ENCODE measurements at regions not wholly inside any gene's neighbourhood (a gene's known extent, or its start where the extent isn't known, plus 50 kb on each side); places are given as distances from the start of the nearest gene placed in this dataset.

- TF ChIP-seq CTCF (IDR thresholded peaks at IDR 0.05) (no peak), POLR2A (IDR thresholded peaks at IDR 0.05) (no peak)
Observed at GRCh38 chr4:29717287-29718057, 1002.7 kb upstream of the PCDH7 start.

Data from adrenal gland (tissue), 5 donors.